SW480 (cell line): ENCODE measurements at regions not wholly inside any gene's neighbourhood (a gene's known extent, or its start where the extent isn't known, plus 50 kb on each side); places are given as distances from the start of the nearest gene placed in this dataset.

ENCODE experiments used
- DNase-seq: peaks from one replicate; pipeline ENCODE4 v3.0.0-alpha.2; 2016; ENCODE audit warnings: low spot score

DNA sequence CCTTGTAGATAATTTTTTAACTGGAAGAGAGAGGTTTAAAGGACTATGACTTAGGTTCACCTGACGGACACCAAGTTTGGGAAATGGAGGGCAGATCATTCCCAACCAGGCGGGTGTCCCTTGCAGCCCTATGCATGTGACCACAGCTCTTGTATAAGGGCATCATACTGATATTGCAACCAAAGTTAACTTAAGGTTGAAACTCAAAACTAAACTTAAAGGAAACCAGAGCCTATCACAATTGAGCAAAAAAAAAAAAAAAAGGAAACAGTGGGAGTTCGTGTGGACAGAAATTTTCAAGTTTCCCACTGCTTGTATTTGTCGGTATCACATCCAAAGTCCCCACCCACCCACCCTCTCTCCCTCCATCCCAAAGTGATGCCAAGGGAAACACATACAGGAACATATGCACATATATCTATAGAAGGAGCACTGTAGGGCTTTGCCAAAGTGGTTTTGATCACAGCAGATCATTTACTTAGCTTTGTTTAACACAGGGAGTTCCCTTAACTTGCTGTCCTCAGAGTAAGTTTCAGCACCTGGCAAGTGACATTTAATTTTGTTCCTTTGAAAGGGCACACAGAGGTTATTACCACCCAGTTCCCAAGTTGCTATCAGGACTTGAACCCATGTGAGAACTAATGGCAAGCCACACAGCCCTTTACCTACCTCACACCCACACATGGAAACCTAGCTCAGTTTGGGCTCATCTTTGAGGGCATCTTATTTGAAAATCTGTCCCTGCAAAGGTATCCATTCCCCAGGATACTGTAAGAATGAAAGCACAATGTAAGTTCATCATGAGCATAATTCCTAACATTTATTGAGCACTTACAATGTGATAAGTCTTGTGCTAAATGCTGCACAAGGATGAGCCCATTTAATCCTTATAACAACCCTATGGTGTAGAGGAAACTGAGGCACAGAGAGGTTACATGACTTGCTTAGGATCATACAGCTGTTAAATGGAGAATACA, 204.5 kb upstream of the CMC1 start:
- DNase-seq: no peak

DNA sequence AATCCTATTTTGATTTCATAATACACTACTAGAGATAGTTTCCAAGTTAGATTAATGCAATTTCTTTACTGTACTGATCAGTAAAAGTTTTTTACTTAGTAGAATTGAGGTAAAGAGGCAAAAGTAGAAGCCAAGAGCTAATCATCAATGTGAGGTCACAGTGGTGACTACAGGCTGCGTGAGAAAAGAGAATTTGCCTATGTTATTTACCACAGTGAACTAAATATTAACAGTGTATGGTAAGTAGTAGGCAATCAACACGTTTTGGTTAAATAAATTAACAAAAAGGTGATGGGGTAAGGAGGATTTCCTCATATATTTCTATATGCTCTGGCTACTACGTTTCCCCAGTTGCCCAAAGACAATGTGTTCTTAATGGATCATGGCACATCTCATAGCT, 202.2 kb upstream of the CMC1 start:
- no peak for DNase-seq

DNA sequence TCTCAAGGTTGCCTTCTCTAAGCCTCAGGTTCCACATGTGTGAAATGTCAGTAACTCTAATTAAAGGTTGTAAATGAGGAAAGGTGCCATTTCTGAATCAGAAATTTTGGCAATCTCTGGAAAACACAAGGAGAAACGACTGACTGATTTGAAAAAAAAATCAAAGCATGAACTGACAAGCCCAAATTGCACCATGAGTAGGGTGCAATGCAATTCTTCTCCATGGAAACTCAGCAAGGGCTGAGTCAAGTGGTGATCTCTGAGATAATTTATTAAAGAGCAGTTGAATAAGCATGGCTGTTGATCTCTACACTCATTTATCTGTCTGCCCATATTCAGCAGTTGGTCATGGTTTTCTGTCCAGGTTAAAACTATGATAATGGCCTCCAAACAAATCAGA, 201.6 kb upstream of the CMC1 start:
- DNase-seq: no peak

DNA sequence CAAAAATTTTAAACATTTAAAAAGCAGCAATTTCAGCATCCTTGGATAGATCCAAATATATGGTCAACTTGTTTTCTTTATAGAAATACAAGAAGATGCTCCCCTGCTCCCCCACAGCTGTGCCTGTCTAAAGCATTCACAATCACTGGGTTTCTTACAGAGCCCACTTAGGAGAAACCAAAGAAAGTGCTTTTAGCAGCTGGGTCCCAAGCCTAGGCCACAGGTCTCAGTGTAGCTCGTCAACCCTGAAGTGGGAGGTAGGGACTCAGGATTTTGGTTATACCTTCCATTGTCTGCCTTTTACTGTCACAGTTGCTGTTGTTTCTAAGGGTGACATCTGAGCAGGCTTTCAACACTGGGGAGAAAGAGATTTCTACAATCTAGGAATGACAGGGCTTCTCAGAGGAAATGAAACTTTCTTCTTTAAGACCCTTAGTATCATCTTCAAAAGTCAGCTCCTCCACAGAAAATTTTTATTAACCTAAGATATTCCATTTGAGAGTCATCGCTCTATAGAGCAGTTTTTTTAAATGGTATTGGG, 199.3 kb upstream of the CMC1 start:
- DNase-seq: no peak

DNA sequence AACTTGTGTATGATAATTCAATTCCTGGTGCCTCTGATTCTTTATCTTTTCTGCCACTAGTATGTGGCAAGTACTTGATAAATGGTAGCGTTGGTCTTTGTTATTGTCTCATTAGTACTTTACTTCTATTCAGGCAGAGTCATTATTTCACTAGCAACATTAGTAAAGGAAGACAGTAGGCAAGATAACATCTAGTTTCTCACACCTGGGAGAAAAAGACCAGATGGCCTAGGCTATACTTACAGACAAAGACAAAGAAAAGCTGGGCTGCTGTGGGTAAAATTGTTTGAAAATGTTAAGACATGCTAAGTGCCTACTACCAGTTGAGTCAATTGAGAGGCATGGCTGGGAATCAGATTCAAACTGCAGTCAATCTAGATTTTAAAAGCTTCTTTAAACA, 198.7 kb upstream of the CMC1 start:
- DNase-seq: no peak

DNA sequence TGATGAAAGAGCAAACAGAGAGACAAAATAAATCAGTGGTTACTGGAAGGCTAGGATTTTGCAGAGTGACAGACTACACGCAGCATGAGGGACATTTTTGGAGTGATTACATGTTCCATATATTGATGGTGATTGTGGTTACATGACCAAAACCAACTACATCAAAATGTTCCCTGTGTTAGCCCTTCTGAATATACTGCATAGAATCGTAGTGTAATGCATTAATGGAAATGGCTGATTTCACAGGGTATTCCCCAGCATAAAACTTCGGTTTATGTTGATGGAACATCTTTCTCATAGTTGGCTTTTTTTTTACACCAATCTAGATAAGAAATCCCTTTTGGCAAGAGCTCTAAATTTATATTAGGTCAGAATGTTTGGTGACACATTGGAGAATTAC, 191.3 kb upstream of the CMC1 start:
- no peak for DNase-seq

DNA sequence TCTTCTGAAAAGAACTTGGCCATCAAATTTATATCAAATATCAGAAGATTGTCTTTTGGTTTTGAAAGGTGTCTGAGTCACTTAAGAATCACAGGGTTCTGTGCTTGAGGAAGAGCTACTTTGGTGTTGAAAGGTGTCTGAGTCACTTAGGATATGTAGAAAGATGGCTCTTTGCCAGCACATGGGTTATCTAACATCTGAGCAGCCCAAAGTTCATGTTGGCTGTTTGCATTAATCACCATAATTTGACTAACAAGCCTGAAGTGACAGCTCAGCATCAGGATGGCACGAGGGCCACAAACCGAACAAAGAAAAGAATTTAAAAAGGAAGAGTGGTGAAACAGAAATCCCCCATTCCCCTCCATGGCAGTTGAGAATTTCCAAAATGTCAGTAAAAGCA, 190.5 kb upstream of the CMC1 start:
- DNase-seq: peak; percentile 57

DNA sequence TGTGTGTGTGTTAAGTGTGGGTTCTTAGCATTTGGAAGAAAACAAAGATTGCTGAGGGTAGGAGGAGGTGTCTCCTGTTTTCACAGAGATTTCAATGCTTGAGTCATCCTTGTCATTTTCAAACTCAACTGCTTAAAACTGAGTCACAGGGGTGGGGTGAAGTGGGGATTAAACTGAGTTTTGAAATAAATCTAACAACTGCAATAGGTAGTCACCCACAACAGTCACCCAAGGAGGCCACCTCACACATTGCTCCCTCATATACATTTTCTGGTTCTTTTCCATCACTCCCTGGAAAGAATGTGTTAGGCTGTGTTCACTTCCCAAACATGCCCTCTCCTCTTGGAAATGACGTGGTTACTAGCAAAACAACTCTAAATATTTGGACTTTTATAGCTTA, 187.7 kb upstream of the CMC1 start:
- DNase-seq: no peak

DNA sequence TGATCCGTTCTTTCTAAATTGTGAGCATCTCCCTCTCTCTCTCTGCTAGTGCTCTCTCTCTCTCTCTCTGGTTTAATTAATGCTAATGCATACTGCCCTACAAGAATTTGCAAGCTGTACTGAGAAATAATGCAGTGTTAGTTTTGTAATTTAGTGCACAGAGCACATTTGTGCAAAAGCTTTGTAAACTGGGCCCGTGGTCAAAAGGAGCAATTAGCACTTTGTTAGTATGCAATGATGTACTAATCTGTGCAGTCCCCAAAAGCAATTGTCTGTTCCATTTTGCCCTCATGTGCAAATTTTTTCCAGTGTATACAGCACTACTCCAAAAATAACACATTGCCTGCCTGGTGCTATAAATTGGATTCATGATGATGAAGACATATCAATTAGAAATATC, 184.6 kb upstream of the CMC1 start:
- DNase-seq: no peak

DNA sequence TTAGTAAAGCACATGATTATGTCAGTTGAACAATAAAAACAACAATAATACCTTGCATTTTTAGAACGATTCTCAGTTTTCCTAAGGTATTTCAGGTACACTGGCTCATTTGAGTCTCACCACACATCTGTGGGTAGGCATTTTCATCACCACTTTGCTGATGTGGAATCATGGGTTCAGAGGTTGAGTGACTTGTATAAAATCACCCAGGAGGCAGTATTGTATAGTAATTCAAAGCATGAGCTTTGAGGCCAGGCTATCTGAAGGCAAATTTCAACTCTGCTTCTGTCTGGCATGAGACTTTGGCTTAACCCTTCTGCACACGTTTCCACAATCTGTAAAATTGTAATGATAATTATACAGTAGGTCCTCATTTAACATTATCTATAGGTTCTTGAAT, 183.9 kb upstream of the CMC1 start:
- DNase-seq: no peak

DNA sequence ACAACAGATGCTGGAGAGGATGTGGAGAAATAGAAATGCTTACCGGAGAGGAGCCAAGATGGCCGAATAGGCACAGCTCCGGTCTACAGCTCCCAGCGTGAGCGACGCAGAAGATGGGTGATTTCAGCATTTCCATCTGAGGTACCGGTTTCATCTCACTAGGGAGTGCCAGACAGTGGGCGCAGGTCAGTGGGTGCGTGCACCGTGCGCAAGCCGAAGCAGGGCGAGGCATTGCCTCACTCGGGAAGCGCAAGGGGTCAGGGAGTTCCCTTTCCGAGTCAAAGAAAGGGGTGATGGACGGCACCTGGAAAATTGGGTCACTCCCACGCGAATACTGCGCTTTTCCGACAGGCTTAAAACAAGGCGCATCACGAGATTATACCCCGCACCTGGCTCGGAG, 182.2 kb upstream of the CMC1 start:
- peak; percentile 37 for DNase-seq

DNA sequence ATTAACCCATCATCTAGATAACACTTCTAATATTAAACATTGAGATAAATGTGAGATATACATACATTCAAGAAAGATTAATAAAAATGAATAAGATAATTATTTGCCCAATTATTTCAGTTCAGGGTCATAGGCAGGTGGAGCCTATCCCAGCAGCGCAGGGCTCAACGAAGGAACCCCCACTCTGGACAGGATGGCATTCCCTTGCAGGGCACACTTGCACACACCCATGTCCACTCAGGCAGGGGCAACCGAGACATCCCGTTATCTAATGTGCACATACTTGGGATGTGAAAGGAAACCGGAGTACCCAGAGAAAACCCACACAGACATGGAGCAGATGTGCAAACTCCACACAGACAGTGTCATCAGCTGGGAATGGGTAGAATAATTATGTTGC, 175.4 kb upstream of the CMC1 start:
- DNase-seq: no peak

DNA sequence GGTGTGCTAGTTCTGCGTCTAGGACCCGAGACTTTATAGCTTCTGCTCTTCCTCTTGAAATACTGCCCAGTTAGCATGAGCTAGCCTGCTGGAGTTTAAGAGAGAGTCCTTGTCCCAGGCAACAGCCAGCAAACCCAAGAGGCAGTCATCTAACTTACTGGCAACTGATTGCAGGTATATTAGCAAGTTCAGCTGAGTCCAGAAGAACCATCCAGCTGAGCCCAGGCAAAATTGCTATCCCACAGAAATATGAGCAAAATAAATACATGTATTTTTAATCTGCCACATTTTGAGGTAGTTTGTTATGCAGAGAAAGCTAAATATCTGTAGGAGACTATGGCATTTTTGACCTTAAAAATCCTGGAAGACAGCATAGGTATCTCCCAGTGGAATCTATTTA, 174.4 kb upstream of the CMC1 start:
- DNase-seq: no peak

DNA sequence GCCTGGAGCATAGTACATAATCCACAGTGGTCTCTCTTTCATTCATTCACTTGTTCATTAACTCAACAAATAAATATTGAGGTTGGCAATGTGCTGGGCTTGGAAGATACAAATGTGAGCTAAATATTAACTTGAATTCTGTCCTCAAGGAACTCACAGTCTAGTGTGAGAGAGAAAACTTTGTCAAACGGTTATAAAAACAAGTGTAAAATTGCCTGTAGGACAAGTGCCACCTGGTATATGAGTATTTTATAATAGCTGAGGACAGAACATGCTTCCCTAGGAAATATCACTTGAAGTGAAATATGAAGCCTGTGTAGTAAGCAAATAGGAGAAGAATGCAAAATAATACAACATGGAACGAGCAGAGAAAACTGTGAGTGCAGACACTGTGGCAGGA, 173.1 kb upstream of the CMC1 start:
- DNase-seq: no peak

DNA sequence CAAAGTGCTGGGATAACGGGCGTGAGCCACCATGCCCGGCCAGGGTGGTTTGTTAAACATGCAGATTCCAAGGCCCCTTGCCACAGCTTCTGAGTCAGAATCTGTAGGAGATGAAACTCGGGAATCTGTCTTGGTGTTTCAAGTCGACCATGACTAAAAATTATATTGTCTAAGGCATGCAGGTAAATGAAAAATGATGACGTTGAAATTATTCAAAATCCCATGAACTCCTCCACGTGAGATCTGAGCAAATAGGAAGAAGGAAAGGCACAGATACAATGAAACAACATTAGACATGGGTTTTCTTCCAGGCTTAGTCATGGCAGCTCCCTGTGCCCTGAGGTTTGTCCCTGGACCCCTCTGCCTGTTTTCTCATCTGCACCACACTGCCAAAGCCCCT, 172.0 kb upstream of the CMC1 start:
- DNase-seq: no peak

DNA sequence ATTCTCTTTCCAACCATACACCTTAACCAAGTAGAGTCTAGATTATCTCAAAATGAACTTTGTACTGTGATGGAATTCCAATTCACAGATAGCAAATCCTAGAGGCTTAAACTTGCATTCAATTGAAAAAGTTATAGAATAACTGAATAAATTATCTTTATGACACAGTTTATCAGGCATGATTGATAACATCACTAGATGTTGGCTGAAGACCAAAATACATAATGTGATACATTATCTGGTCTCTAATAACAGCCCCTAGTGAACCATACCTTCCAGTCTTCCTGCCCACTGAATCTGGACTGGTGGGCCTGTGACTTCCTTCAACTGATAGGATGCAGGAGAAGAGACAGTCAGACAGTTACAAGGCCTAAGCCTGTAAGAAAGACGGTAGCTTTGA, 165.2 kb upstream of the CMC1 start:
- DNase-seq: no peak

DNA sequence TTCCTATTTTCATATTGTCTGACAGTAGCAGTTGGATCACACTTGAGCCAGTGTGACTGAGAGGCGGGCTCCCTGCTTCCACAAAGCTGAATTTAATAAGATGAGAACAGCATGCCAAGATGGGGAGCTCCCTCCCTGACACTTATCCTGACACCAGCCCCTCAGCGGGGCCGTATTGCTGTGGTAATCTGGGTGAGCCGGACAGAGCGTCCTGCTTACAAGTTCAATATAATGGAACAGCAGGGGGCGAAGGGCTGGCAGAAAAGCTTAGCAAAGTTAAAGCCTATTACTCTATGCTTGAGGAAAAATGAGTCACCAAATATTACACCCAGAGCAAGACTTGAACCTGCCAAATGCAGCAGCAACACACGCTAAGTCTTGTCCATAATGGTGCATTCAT, 163.8 kb upstream of the CMC1 start:
- no peak for DNase-seq

DNA sequence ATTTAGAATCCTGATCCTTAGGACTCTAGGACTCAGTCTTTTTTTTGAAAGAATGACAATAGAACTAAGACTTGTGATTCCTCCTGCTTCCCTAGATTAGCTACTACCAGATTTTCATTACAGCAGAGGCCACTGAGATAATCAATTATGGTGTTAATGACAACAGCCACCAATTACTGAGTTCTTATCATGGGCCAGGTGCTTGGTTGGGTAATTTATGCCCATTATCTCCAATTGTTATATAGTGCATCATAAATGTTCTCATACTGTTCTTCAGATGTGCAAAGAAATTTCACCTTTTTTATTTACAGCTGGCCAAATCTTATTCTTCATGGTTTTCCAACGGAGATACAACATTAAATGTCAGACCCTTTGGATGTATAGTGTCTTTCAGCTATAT, 162.9 kb upstream of the CMC1 start:
- DNase-seq: no peak

DNA sequence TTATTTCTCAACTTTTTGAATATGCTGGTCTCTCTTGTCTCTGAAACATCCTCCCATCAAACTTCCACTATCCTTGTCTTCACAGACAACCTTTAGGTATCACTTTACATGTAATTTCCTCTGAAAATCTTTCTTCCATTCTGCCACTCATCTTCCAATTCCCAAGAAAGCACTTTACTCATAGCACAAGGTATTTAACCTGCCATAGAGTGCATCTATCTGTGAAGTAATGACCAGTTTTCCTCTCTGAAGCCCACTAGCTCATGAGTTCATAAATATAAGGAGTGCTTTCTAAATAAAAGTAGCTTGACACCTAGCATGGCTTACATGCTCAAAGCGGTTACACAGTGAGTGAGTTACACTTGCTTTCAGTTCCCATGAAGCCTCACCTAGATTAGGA, 160.7 kb upstream of the CMC1 start:
- DNase-seq: no peak

DNA sequence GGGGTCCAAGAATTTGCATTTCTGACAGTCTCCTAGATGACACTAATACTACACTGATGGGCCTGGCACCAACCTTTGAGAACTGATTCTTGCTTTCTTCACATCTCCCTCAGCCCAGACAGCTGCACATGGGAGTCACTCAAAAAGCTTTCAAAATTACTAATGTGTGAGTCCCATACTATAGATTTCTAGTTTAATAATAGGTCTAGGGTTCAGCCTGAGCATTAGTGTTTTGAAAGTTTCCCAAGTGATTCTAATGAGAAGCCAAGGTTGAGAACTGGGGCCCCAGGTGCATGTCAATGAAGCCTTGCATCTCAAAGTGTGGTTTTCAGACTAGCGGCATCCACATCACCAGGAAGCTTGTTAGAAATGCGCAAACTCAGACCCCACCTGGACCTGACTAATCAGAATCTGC, 159.9 kb upstream of the CMC1 start:
- no peak for DNase-seq

DNA sequence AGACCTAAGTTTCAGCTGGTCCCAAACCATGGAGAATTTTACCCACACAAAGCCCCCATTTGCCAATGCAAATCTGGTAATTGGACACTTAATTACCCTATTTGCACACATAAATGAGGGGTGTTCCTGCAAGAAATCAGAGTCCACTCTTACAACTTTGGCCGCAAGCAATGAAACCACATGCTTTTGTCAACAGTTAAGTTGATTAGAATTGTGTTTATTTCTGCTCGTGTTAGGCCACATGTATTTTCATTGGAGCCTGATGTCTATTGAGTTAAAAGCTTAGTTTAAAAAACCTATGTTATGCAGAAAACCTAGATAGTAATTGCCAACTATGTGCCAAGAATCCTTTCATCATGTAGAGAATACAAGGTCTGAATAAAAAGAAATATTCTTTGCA, 153.8 kb upstream of the CMC1 start:
- no peak for DNase-seq

DNA sequence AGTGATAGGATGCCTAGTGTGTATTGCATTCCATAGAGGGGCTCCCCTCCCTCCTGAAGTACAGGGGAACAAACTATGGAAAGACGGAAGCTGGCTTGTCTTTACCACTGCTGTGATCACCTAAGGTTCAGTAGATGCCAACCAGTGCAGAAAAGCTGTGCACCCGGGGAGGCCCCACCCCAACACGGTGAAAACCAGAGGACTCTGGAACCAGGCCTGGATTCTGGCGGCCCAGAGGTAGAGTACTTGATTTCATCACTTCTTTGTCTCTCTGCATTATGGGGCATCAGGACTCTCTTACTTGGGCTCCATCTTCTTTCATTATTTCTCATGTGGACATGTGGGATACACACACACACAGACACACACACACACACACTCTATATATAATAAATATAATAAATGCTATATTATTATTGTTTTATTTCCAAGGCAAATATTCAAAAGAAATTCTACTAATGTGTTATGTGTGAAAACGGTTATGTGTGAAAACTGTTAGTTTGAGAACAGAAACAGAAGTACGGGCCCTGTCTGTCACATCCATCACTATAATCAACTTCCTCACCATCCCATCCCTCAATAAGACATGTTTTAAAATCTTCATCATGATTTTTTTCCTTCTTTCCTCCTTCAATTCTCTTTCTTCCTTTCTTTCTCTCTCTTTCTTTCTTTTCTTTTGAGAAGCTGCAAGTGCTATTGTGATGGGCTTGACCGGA, 152.4 kb upstream of the CMC1 start:
- no peak for DNase-seq

DNA sequence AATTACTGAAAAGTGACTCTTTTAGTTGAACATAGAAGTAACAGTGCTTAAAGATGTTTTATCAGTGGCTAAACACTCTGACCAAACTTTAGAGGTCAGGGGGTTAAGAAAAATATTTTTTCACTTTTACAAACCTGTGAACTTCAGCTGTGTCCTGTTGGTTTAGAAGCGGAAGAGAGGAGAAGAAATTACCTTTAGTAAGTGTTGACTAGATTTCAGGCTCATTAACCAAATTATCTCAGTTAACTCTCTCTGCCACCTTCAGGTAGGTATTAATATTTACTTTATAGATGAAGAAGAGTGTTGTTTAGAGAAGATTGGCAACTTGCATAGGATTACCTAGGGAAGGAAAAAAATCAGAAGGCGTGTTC, 151.9 kb upstream of the CMC1 start:
- DNase-seq: no peak
